WTC11 (cell line): ENCODE measurements at regions not wholly inside any gene's neighbourhood (a gene's known extent, or its start where the extent isn't known, plus 50 kb on each side); places are given as distances from the start of the nearest gene placed in this dataset.
"Not testable (repeated sequence)": the region's sequence is repeated elsewhere in the genome, so short reads cannot be mapped to it uniquely, and the experiment has no call there.

ENCODE experiments used
- TF ChIP-seq, protein P1 (sequence below): fragments of 250-450 bp; sonication (Bioruptor Pico); conservative IDR thresholded peaks from 2 replicates; pipeline ENCODE4 v1.9.0; 2021; ENCODE audit warnings: mild to moderate bottlenecking
- TF ChIP-seq, protein P2 (sequence below): sonication (generic); formaldehyde crosslinking; IDR thresholded peaks from 2 replicates; pipeline ENCODE4 v1.8.0; 2022; ENCODE audit warnings: mild to moderate bottlenecking, missing genetic modification reagents

DNA sequence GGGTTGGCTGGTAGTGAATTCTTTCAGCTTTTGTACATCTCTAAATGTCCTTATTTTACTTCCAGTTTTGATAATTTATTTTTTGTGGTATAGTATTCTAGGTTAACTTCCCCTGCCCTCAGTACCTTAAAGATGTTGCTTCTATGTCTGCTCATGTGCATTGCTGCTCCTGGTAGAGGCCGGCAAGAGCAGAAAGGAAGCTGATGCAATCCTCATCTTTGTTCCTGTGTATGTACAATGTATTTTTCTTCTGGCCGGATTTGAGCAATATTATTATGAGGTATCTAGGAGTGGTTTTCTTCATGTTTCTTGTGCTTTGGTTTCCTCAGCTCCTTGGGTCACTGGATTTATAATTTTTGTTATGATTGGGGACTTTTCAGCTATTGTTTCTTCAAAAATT, 308.7 kb downstream of the FAM72C start:
- TF ChIP-seq, protein P1, sequence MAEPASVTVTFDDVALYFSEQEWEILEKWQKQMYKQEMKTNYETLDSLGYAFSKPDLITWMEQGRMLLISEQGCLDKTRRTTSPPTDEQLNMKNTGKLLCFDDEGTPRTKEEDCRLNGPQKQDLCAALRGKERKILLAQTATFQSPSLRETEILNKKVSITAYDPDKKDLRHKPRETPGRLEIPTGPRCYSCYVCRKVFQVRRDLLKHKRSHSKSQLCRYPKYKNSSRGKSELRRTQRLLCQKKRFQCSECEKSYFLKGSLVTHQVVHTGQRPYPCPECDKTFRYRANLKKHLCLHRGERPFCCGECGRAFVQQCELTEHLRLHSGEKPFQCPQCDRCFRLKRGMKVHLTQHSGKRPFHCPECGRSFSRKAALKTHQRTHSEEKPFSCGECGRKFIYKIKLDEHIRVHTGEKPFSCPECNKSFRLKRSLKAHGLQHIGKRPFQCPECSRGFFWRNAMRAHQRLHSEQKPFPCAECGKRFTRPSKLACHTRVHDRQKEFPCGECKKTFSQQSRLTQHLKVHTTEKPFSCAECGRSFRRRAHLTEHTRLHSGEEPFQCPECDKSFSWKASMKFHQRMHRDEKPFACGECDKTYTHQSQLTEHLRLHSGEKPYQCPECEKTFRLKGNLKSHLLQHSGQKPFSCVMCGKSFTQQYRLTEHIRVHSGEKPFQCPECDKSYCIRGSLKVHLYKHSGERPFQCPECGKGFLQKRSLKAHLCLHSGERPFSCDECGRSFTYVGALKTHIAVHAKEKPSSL (CRISPR knock-in tag), result not testable (repeated sequence)
- TF ChIP-seq, protein P2, sequence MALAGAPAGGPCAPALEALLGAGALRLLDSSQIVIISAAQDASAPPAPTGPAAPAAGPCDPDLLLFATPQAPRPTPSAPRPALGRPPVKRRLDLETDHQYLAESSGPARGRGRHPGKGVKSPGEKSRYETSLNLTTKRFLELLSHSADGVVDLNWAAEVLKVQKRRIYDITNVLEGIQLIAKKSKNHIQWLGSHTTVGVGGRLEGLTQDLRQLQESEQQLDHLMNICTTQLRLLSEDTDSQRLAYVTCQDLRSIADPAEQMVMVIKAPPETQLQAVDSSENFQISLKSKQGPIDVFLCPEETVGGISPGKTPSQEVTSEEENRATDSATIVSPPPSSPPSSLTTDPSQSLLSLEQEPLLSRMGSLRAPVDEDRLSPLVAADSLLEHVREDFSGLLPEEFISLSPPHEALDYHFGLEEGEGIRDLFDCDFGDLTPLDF (CRISPR knock-in tag), result not testable (repeated sequence)
